ENCODE measurements at regions not wholly inside any gene's neighbourhood (a gene's known extent, or its start where the extent isn't known, plus 50 kb on each side); places are given as distances from the start of the nearest gene placed in this dataset.

GRCh38 chr16:51815523-51815922, 664.5 kb upstream of the SALL1 start:
- no peaks in the 10 kb centered on the region for H3K79me2 ChIP-seq (ENCODE audit: low read length)
- no peaks in the 10 kb centered on the region for H3K4me1 ChIP-seq (ENCODE audit: low read length)
- no peak overlapping the region for H3K27ac ChIP-seq (ENCODE audit: low read length)
- no peak overlapping the region for H3K4me2 ChIP-seq (ENCODE audit: low read depth, low read length, poor library complexity, severe bottlenecking)
- H3K9me2 ChIP-seq (replicated peaks; ENCODE audit: insufficient read depth, low read length) = no peaks in the 10 kb centered on the region
- H3K36me3 ChIP-seq (ENCODE audit: insufficient read depth, low read length) = no peaks in the 10 kb centered on the region
- DNase-seq = no peak
- H3K9ac ChIP-seq (ENCODE audit: low read length) = no peak overlapping the region
- H3K4me3 ChIP-seq (ENCODE audit: low read length) = no peak overlapping the region
- no peaks in the 10 kb centered on the region for H4K20me1 ChIP-seq (ENCODE audit: insufficient read depth, low read depth, low read length)
- peaks cover 4% of the 10 kb centered on the region for H3K9me3 ChIP-seq (ENCODE audit: low read length)
- no peaks in the 10 kb centered on the region for H3K27me3 ChIP-seq (ENCODE audit: low read length)
- H2AFZ ChIP-seq (ENCODE audit: low read length) = no peak overlapping the region

- Histone ChIP-seq H3K4me2 (ENCODE audit: low read depth, low read length, poor library complexity, severe bottlenecking) (no peak overlapping the region), H3K79me2 (ENCODE audit: low read length) (no peaks in the 10 kb centered on the region), H2AFZ (ENCODE audit: low read length) (no peak overlapping the region), H3K9ac (ENCODE audit: low read length) (no peak overlapping the region), H3K36me3 (ENCODE audit: insufficient read depth, low read length) (no peaks in the 10 kb centered on the region), H3K27me3 (ENCODE audit: low read length) (no peaks in the 10 kb centered on the region), H3K4me1 (ENCODE audit: low read length) (no peaks in the 10 kb centered on the region), H3K27ac (ENCODE audit: low read length) (no peak overlapping the region), H3K9me2 (replicated peaks; ENCODE audit: insufficient read depth, low read length) (no peaks in the 10 kb centered on the region), H4K20me1 (ENCODE audit: insufficient read depth, low read depth, low read length) (no peaks in the 10 kb centered on the region), H3K9me3 (ENCODE audit: low read length) (peaks cover 4% of the 10 kb centered on the region), H3K4me3 (ENCODE audit: low read length) (no peak overlapping the region)
- DNase-seq = no peak
Measured at GRCh38 chr16:51814617-51815016, 663.5 kb upstream of the SALL1 start.

- DNase-seq = no peak
- Histone ChIP-seq H3K9ac (ENCODE audit: low read length) (no peak overlapping the region), H3K27ac (ENCODE audit: low read length) (no peak overlapping the region), H3K79me2 (ENCODE audit: low read length) (no peaks in the 10 kb centered on the region), H2AFZ (ENCODE audit: low read length) (no peak overlapping the region), H3K9me2 (replicated peaks; ENCODE audit: insufficient read depth, low read length) (no peaks in the 10 kb centered on the region), H3K9me3 (ENCODE audit: low read length) (peaks cover 4% of the 10 kb centered on the region), H3K36me3 (ENCODE audit: insufficient read depth, low read length) (no peaks in the 10 kb centered on the region), H4K20me1 (ENCODE audit: insufficient read depth, low read depth, low read length) (no peaks in the 10 kb centered on the region), H3K27me3 (ENCODE audit: low read length) (no peaks in the 10 kb centered on the region), H3K4me2 (ENCODE audit: low read depth, low read length, poor library complexity, severe bottlenecking) (no peak overlapping the region), H3K4me3 (ENCODE audit: low read length) (no peak overlapping the region), H3K4me1 (ENCODE audit: low read length) (no peaks in the 10 kb centered on the region)
Measured at GRCh38 chr16:51813609-51814008, 662.5 kb upstream of the SALL1 start.

GRCh38 chr16:51812945-51813344, 661.9 kb upstream of the SALL1 start:
- Histone ChIP-seq H3K36me3 (ENCODE audit: insufficient read depth, low read length) (no peaks in the 10 kb centered on the region), H3K9me2 (replicated peaks; ENCODE audit: insufficient read depth, low read length) (no peaks in the 10 kb centered on the region), H3K9ac (ENCODE audit: low read length) (no peak overlapping the region), H3K9me3 (ENCODE audit: low read length) (peaks cover 4% of the 10 kb centered on the region), H3K79me2 (ENCODE audit: low read length) (no peaks in the 10 kb centered on the region), H3K4me1 (ENCODE audit: low read length) (no peaks in the 10 kb centered on the region), H3K4me2 (ENCODE audit: low read depth, low read length, poor library complexity, severe bottlenecking) (no peak overlapping the region), H4K20me1 (ENCODE audit: insufficient read depth, low read depth, low read length) (no peaks in the 10 kb centered on the region), H2AFZ (ENCODE audit: low read length) (no peak overlapping the region), H3K27me3 (ENCODE audit: low read length) (no peaks in the 10 kb centered on the region), H3K4me3 (ENCODE audit: low read length) (no peak overlapping the region), H3K27ac (ENCODE audit: low read length) (no peak overlapping the region)
- DNase-seq = no peak

- no peak overlapping the region for H3K4me3 ChIP-seq (ENCODE audit: low read length)
- H3K4me2 ChIP-seq (ENCODE audit: low read depth, low read length, poor library complexity, severe bottlenecking) = no peak overlapping the region
- no peak for DNase-seq
- no peaks in the 10 kb centered on the region for H3K9me3 ChIP-seq (ENCODE audit: low read length)
- no peak overlapping the region for H3K9ac ChIP-seq (ENCODE audit: low read length)
- no peak overlapping the region for H2AFZ ChIP-seq (ENCODE audit: low read length)
- H3K79me2 ChIP-seq (ENCODE audit: low read length) = no peaks in the 10 kb centered on the region
- H3K9me2 ChIP-seq (replicated peaks; ENCODE audit: insufficient read depth, low read length) = no peaks in the 10 kb centered on the region
- H3K4me1 ChIP-seq (ENCODE audit: low read length) = no peaks in the 10 kb centered on the region
- no peaks in the 10 kb centered on the region for H3K36me3 ChIP-seq (ENCODE audit: insufficient read depth, low read length)
- H4K20me1 ChIP-seq (ENCODE audit: insufficient read depth, low read depth, low read length) = no peaks in the 10 kb centered on the region
- no peaks in the 10 kb centered on the region for H3K27me3 ChIP-seq (ENCODE audit: low read length)
- no peak overlapping the region for H3K27ac ChIP-seq (ENCODE audit: low read length)
Measured at GRCh38 chr16:51807551-51807950, 656.5 kb upstream of the SALL1 start.

- Histone ChIP-seq H3K4me1 (ENCODE audit: low read length) (no peaks in the 10 kb centered on the region), H3K9ac (ENCODE audit: low read length) (no peak overlapping the region), H3K27me3 (ENCODE audit: low read length) (no peaks in the 10 kb centered on the region), H3K36me3 (ENCODE audit: insufficient read depth, low read length) (no peaks in the 10 kb centered on the region), H2AFZ (ENCODE audit: low read length) (no peak overlapping the region), H3K9me3 (ENCODE audit: low read length) (no peaks in the 10 kb centered on the region), H4K20me1 (ENCODE audit: insufficient read depth, low read depth, low read length) (no peaks in the 10 kb centered on the region), H3K79me2 (ENCODE audit: low read length) (no peaks in the 10 kb centered on the region), H3K27ac (ENCODE audit: low read length) (no peak overlapping the region), H3K4me3 (ENCODE audit: low read length) (no peak overlapping the region), H3K9me2 (replicated peaks; ENCODE audit: insufficient read depth, low read length) (no peaks in the 10 kb centered on the region), H3K4me2 (ENCODE audit: low read depth, low read length, poor library complexity, severe bottlenecking) (no peak overlapping the region)
- DNase-seq = no peak
Measured at GRCh38 chr16:51801635-51802034, 650.6 kb upstream of the SALL1 start.

- Histone ChIP-seq H3K9me2 (replicated peaks; ENCODE audit: insufficient read depth, low read length) (no peaks in the 10 kb centered on the region), H3K4me2 (ENCODE audit: low read depth, low read length, poor library complexity, severe bottlenecking) (no peak overlapping the region), H3K9me3 (ENCODE audit: low read length) (no peaks in the 10 kb centered on the region), H3K79me2 (ENCODE audit: low read length) (no peaks in the 10 kb centered on the region), H3K9ac (ENCODE audit: low read length) (no peak overlapping the region), H4K20me1 (ENCODE audit: insufficient read depth, low read depth, low read length) (no peaks in the 10 kb centered on the region), H2AFZ (ENCODE audit: low read length) (no peak overlapping the region), H3K4me3 (ENCODE audit: low read length) (no peak overlapping the region), H3K4me1 (ENCODE audit: low read length) (no peaks in the 10 kb centered on the region), H3K36me3 (ENCODE audit: insufficient read depth, low read length) (no peaks in the 10 kb centered on the region), H3K27ac (ENCODE audit: low read length) (no peak overlapping the region), H3K27me3 (ENCODE audit: low read length) (no peaks in the 10 kb centered on the region)
- DNase-seq = no peak
Measured at GRCh38 chr16:51797669-51798259, 646.7 kb upstream of the SALL1 start.

- Histone ChIP-seq H3K4me3 (ENCODE audit: low read length) (no peak overlapping the region), H3K27me3 (ENCODE audit: low read length) (no peaks in the 10 kb centered on the region), H3K9me3 (ENCODE audit: low read length) (peaks cover 4% of the 10 kb centered on the region; the same call in 1 of the 2 replicates), H2AFZ (ENCODE audit: low read length) (no peak overlapping the region), H3K9me2 (replicated peaks; ENCODE audit: insufficient read depth, low read length) (no peaks in the 10 kb centered on the region), H3K27ac (ENCODE audit: low read length) (no peak overlapping the region), H4K20me1 (ENCODE audit: insufficient read depth, low read depth, low read length) (no peaks in the 10 kb centered on the region), H3K36me3 (ENCODE audit: insufficient read depth, low read length) (no peaks in the 10 kb centered on the region), H3K4me2 (ENCODE audit: low read depth, low read length, poor library complexity, severe bottlenecking) (no peak overlapping the region), H3K79me2 (ENCODE audit: low read length) (no peaks in the 10 kb centered on the region), H3K4me1 (ENCODE audit: low read length) (no peaks in the 10 kb centered on the region), H3K9ac (ENCODE audit: low read length) (no peak overlapping the region)
- DNase-seq = no peak
Measured at GRCh38 chr16:51779240-51779639, 628.2 kb upstream of the SALL1 start.

All from Karpas-422 (cell line).